Retinal pigment epithelial cell (primary cell): ENCODE measurements at regions not wholly inside any gene's neighbourhood (a gene's known extent, or its start where the extent isn't known, plus 50 kb on each side); places are given as distances from the start of the nearest gene placed in this dataset.
A peak's percentile ranks its signal among the peaks of the same experiment; 100 is the strongest.

Source experiments
- DNase-seq: peaks from one replicate; pipeline ENCODE4 v3.0.0-alpha.2; 2010; ENCODE audit warnings: low read depth
- H3K4me3 ChIP-seq: 2 replicates; pipeline ENCODE4 v1.5.1; 2011; ENCODE audit warnings: mild to moderate bottlenecking, low read length, control low read depth, moderate library complexity
- TF ChIP-seq, protein P1 (sequence below): conservative IDR thresholded peaks from 2 replicates; pipeline ENCODE4 v1.5.1; 2011; ENCODE audit warnings: low read depth, low read length, control low read depth, inconsistent platforms

DNA sequence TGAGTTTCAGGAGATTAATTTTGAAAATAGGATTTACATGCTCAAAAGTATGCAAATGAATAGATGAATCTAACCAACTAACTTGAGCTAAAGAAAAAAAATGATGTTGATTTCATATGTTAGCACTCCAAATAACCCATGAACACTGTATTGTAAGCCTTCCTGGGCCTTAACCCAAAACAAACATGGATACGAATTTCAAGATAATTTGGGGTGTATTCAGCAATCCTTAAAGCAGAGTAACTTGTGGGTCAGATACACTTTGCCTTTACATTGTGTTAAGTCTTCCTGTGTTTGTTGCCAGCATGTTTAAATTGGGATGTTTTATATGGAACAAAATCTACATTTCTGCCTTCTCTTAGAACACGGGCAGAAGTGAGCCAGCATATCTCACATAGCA is 124.2 kb upstream of the WDR11 start:
- H3K4me3 ChIP-seq = no peak overlapping the region
- DNase-seq = no peak
- TF ChIP-seq, protein P1, sequence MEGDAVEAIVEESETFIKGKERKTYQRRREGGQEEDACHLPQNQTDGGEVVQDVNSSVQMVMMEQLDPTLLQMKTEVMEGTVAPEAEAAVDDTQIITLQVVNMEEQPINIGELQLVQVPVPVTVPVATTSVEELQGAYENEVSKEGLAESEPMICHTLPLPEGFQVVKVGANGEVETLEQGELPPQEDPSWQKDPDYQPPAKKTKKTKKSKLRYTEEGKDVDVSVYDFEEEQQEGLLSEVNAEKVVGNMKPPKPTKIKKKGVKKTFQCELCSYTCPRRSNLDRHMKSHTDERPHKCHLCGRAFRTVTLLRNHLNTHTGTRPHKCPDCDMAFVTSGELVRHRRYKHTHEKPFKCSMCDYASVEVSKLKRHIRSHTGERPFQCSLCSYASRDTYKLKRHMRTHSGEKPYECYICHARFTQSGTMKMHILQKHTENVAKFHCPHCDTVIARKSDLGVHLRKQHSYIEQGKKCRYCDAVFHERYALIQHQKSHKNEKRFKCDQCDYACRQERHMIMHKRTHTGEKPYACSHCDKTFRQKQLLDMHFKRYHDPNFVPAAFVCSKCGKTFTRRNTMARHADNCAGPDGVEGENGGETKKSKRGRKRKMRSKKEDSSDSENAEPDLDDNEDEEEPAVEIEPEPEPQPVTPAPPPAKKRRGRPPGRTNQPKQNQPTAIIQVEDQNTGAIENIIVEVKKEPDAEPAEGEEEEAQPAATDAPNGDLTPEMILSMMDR = no peak

DNA sequence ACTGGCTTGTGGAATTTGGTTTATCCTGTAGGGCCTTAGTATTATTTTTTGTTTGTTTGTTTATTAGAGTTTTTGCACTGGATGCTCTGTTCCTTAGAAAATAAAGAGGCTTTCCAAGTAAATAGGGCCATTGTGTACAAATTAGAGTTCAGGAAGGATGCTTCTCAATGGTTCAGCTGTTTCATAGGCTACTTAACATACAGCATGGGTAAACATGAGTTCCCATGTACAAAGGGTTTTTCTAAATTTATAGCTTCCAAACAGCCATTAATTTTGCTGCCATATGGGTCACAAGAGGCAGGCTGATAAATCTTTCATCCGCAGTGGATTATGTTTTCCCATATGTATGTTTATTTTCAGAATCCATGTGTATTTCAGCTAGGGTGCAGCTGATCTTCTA is 121.6 kb upstream of the WDR11 start:
- TF ChIP-seq, protein P1 = no peak
- no peak for DNase-seq
- H3K4me3 ChIP-seq = no peak overlapping the region

DNA sequence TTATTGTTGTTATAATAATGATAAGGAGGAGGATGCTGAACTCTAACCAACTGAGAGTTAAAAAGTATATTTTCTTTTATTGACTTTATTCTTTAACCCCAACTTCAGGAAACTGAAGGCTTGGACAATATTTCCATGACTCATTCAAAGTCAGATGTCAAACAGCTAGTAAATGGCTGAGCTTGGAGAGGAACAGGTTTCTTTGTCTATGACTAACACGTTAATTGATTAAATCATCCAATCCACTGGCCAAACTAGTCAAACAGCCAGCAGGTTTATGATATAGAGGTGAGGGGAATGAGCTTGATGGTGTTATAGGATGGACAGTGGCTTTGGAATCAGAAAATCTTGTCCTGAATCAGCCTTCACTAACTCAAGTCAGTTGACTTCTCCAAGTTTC is 119.1 kb upstream of the WDR11 start:
- H3K4me3 ChIP-seq = no peak overlapping the region

DNA sequence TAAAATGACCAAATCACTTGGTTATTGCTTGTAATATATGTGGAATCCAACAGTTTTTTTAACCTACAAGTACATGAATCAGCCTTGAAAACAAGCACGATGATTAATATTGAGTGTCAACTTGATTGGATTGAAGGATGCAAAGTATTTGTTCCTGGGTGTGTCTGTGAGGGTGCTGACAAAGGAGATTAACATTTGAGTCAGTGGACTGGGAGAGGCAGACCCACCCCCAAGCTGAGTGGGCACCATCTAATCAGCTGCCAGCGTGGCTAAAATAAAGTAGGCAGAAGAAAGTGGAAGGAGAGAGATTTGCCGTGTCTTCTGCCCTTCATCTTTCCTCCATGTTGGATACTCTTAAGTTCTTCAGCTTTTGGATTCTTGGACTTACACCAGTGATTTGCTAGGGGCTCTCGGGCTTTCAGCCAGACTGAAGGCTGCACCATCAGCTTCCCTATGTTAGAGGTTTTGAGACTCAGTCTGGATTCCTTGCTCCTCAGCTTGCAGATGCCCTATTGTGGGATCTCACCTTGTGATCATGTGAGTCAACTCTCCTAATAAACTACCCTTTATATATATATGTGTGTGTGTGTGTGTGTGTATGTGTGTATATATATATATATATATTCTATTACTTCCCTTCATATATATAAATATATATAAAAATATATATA is 118.4 kb upstream of the WDR11 start:
- peak overlapping the region; percentile 30 for H3K4me3 ChIP-seq
- TF ChIP-seq, protein P1 = no peak
- DNase-seq = no peak

More for the DNA sequence above, 119.1 kb upstream of the WDR11 start:
- TF ChIP-seq, protein P1 = no peak
- no peak for DNase-seq

DNA sequence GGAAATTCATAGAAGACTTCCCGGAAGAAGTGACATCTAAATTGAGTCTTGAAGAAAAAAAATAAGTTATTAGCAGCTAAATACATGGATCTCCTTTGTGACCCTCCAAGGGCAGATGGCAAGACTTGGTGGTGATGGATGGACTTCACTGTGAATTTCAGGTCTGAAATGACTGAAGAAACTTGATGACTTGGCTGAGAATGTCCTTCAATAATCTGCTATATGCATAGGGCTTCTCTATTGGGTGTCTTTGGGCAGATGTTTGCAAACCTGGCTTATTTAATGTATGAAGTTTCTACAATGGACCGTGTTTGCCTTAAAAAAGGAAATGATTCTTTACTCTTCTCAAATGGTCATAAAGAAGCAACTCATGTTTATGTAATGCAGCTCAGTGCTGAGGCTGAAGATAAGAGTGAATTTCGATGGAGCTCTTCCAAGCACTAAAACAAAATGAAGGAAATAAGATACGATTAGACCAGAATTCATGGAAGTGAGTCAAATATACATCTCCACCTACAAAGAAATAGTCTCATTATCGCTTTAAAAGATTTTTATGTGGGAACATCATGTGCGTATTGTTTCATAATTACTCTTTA is 116.6 kb upstream of the WDR11 start:
- no peak overlapping the region for H3K4me3 ChIP-seq
- TF ChIP-seq, protein P1 = no peak
- no peak for DNase-seq

DNA sequence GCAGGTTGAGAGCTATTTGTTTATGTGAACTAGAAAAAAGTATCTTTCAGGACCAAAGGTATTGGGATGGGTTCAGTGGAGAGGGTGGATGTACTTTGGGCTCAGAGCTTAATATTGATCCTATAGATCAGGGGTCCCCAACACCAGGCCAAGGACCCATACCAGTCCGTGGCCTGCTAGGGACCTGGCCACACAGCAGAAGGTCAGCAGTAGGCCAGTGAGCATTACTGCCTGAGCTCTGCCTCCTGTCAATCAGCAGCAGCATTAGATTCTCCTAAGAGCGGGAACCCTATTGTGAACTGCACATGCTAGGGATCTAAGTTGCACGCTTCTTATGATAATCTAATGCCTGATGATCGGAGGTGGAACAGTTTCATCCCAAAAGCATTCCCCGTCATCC is 115.8 kb upstream of the WDR11 start:
- TF ChIP-seq, protein P1 = no peak
- no peak for DNase-seq
- no peak overlapping the region for H3K4me3 ChIP-seq

DNA sequence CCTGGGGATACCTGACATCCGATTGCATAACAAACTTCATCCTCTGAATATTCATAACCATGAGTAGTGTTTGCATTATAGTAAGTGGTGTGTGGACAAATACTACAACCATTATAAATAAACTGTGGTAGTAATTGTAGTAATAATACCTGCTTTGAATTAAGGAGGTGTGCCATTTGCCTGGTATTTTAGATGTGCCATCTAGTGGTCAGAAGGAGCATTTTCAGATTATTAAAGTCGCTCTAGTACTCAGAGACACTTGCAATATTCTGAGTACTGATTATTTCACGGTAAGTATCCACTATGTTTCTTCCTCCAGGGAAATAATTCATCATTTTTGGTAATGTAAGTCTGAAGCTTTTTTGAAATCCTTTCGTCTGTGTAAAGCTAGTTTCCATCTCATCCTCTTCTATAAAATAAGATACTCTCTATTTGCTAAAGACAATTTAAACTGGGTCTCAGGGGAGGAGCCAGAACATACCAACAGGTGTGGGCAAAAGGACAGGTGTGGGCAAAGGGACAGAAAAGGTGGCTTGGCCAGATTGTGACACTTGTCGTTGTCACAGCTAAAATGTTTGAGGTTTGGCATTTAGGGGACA is 115.3 kb upstream of the WDR11 start:
- no peak for DNase-seq
- TF ChIP-seq, protein P1 = peak; percentile 73
- H3K4me3 ChIP-seq = no peak overlapping the region
